DND-41 (cell line): ENCODE measurements at regions not wholly inside any gene's neighbourhood (a gene's known extent, or its start where the extent isn't known, plus 50 kb on each side); places are given as distances from the start of the nearest gene placed in this dataset.

Source experiments
- ATAC-seq: fragments of 200-7000 bp; cut with Tn5 transposase; 3 replicates; pipeline ENCODE4 v1.9.1; 2021; ENCODE audit warnings: low read depth; ENCODE audit not compliant: insufficient read depth
- DNase-seq: peaks from one replicate; pipeline ENCODE4 v3.0.0-alpha.2; 2020
- H2AFZ ChIP-seq: 2 replicates; pipeline ENCODE4 v1.6.0; 2012; ENCODE audit warnings: low read depth, low read length
- H3K27ac ChIP-seq: 2 replicates; pipeline ENCODE4 v1.5.1; 2012; ENCODE audit warnings: low read length, inconsistent platforms
- H3K27me3 ChIP-seq: fragments of 200-600 bp; sonication (generic); 2 replicates; pipeline ENCODE4 v1.6.0; 2012; ENCODE audit warnings: low read length, mild to moderate bottlenecking, inconsistent platforms; ENCODE audit not compliant: insufficient read depth, poor library complexity
- H3K36me3 ChIP-seq: 2 replicates; pipeline ENCODE4 v1.5.1; 2012; ENCODE audit warnings: low read length, inconsistent platforms; ENCODE audit not compliant: insufficient read depth
- H3K4me1 ChIP-seq: 2 replicates; pipeline ENCODE4 v1.5.1; 2012; ENCODE audit warnings: mild to moderate bottlenecking, low read length; ENCODE audit not compliant: insufficient read depth
- H3K4me2 ChIP-seq: 2 replicates; pipeline ENCODE4 v1.6.0; 2012; ENCODE audit warnings: mild to moderate bottlenecking, moderate library complexity, low read length, inconsistent platforms; ENCODE audit not compliant: insufficient read depth
- H3K4me3 ChIP-seq, 2 experiments: fragments of 200-600 bp in 1 of 2; shearing (Covaris generic) in 1 of 2; 2 replicates each; pipeline ENCODE4 v1.5.1; 2012 to 2016; ENCODE audit warnings: inconsistent platforms in 2 of 2, low read length in 2 of 2, mild to moderate bottlenecking in 2 of 2, low read depth in 1 of 2, moderate library complexity in 1 of 2
- H3K79me2 ChIP-seq: 2 replicates; pipeline ENCODE4 v1.6.0; 2012; ENCODE audit warnings: low read length, inconsistent platforms; ENCODE audit not compliant: insufficient read depth
- H3K9ac ChIP-seq: 2 replicates; pipeline ENCODE4 v1.6.0; 2012; ENCODE audit warnings: low read depth, mild to moderate bottlenecking, inconsistent platforms, low read length, moderate library complexity
- H3K9me3 ChIP-seq: 2 replicates; pipeline ENCODE4 v1.5.1; 2012; ENCODE audit warnings: low read length, moderate library complexity, mild to moderate bottlenecking, inconsistent platforms; ENCODE audit not compliant: insufficient read depth, severe bottlenecking
- H4K20me1 ChIP-seq: 2 replicates; pipeline ENCODE4 v1.6.0; 2012; ENCODE audit warnings: low read length; ENCODE audit not compliant: insufficient read depth
- CTCF ChIP-seq: IDR thresholded peaks from 2 replicates; pipeline ENCODE4 v1.5.1; 2012; ENCODE audit warnings: borderline replicate concordance, low read length, moderate library complexity, mild to moderate bottlenecking; ENCODE audit not compliant: poor library complexity, severe bottlenecking; ENCODE audit errors: extremely low read depth
- EZH2 ChIP-seq: IDR thresholded peaks from 3 replicates; pipeline ENCODE4 v1.6.1; 2012; ENCODE audit warnings: borderline replicate concordance, low read depth, mild to moderate bottlenecking, moderate library complexity, low read length, inconsistent platforms; ENCODE audit not compliant: severe bottlenecking

- no peaks in the 10 kb centered on the region for H3K4me1 ChIP-seq
- DNase-seq, result no peak
- no peak for TF ChIP-seq EZH2
- no peak for TF ChIP-seq CTCF
- H3K4me2 ChIP-seq, result no peak overlapping the region
- H4K20me1 ChIP-seq, result no peaks in the 10 kb centered on the region
- no peak for ATAC-seq
- H3K27ac ChIP-seq, result no peak overlapping the region
- no peak overlapping the region for H3K4me3 ChIP-seq
- no peaks in the 10 kb centered on the region for H3K36me3 ChIP-seq
- no peak overlapping the region for H3K9ac ChIP-seq
- no peak overlapping the region for H2AFZ ChIP-seq
- H3K79me2 ChIP-seq, result no peaks in the 10 kb centered on the region
- no peaks in the 10 kb centered on the region for H3K9me3 ChIP-seq
- H3K27me3 ChIP-seq, result no peaks in the 10 kb centered on the region
These were observed 243.5 kb downstream of the FRK start for GRCh38 chr6:115817161-115817560.

GRCh38 chr6:115814907-115815306, 245.8 kb downstream of the FRK start:
- Histone ChIP-seq H3K27ac (no peak overlapping the region), H3K9ac (no peak overlapping the region), H3K36me3 (no peaks in the 10 kb centered on the region), H3K9me3 (no peaks in the 10 kb centered on the region), H3K27me3 (no peaks in the 10 kb centered on the region), H2AFZ (no peak overlapping the region), H3K4me2 (no peak overlapping the region), H3K79me2 (no peaks in the 10 kb centered on the region), H3K4me3 (no peak overlapping the region), H4K20me1 (no peaks in the 10 kb centered on the region), H3K4me1 (no peaks in the 10 kb centered on the region)
- TF ChIP-seq CTCF (no peak), EZH2 (no peak)
- ATAC-seq, result no peak
- no peak for DNase-seq

GRCh38 chr6:115811541-115811940, 249.2 kb downstream of the FRK start:
- H3K9me3 ChIP-seq, result no peaks in the 10 kb centered on the region
- no peaks in the 10 kb centered on the region for H4K20me1 ChIP-seq
- H2AFZ ChIP-seq, result no peak overlapping the region
- H3K9ac ChIP-seq, result no peak overlapping the region
- TF ChIP-seq CTCF (no peak), EZH2 (no peak)
- ATAC-seq (no peak), DNase-seq (no peak)
- H3K4me2 ChIP-seq, result no peak overlapping the region
- no peaks in the 10 kb centered on the region for H3K4me1 ChIP-seq
- no peaks in the 10 kb centered on the region for H3K27me3 ChIP-seq
- no peak overlapping the region for H3K27ac ChIP-seq
- H3K36me3 ChIP-seq, result no peaks in the 10 kb centered on the region
- no peak overlapping the region for H3K4me3 ChIP-seq
- H3K79me2 ChIP-seq, result no peaks in the 10 kb centered on the region

- H3K9me3 ChIP-seq, result no peaks in the 10 kb centered on the region
- no peak overlapping the region for H3K27ac ChIP-seq
- ATAC-seq (no peak), DNase-seq (no peak)
- H3K4me1 ChIP-seq, result no peaks in the 10 kb centered on the region
- no peaks in the 10 kb centered on the region for H3K27me3 ChIP-seq
- H3K4me3 ChIP-seq, result no peak overlapping the region
- H3K79me2 ChIP-seq, result no peaks in the 10 kb centered on the region
- no peaks in the 10 kb centered on the region for H3K36me3 ChIP-seq
- H2AFZ ChIP-seq, result no peak overlapping the region
- no peaks in the 10 kb centered on the region for H4K20me1 ChIP-seq
- no peak overlapping the region for H3K4me2 ChIP-seq
- no peak overlapping the region for H3K9ac ChIP-seq
- no peak for TF ChIP-seq EZH2
- TF ChIP-seq CTCF, result no peak
These were observed 262.5 kb downstream of the FRK start for GRCh38 chr6:115798229-115798628.
